NB4 (cell line): ENCODE measurements at regions not wholly inside any gene's neighbourhood (a gene's known extent, or its start where the extent isn't known, plus 50 kb on each side); places are given as distances from the start of the nearest gene placed in this dataset.

ENCODE experiments used
- CTCF ChIP-seq: IDR thresholded peaks from one replicate; pipeline ENCODE4 v1.5.1; 2012; ENCODE audit warnings: low read depth, low read length
- MAX ChIP-seq: IDR thresholded peaks from 2 replicates; pipeline ENCODE4 v1.6.1; 2011; ENCODE audit warnings: low read depth, low read length
- POLR2A ChIP-seq: IDR thresholded peaks from 2 replicates; pipeline ENCODE4 v1.6.1; 2011; ENCODE audit warnings: mild to moderate bottlenecking; ENCODE audit not compliant: insufficient read length; ENCODE audit errors: extremely low read depth

GRCh38 chr16:85174871-85175723 is 62.8 kb upstream of the CIBAR2 start:
- TF ChIP-seq CTCF (no peak), POLR2A (no peak), MAX (no peak)
